Neural cell (in vitro differentiated cells): ENCODE measurements at regions not wholly inside any gene's neighbourhood (a gene's known extent, or its start where the extent isn't known, plus 50 kb on each side); places are given as distances from the start of the nearest gene placed in this dataset.

ENCODE experiments used
- H2AFZ ChIP-seq: fragments of 200-600, 300-800 bp; sonication (generic), shearing (Covaris generic); 2 replicates; pipeline ENCODE4 v1.6.0; 2014; ENCODE audit warnings: low read depth, mild to moderate bottlenecking, antibody characterized with exemption, low read length, moderate library complexity
- H3F3A ChIP-seq: fragments of 200-600 bp; shearing (Covaris generic); 2 replicates; pipeline ENCODE4 v1.6.1; 2016; ENCODE audit warnings: mild to moderate bottlenecking, moderate library complexity, mixed read lengths, antibody characterized with exemption, low read length; ENCODE audit not compliant: insufficient read depth, poor library complexity, severe bottlenecking
- H3K27ac ChIP-seq: fragments of 200-600, 300-800 bp; sonication (generic), shearing (Covaris generic); 2 replicates; pipeline ENCODE4 v1.5.1; 2014; ENCODE audit warnings: mild to moderate bottlenecking, low read length, moderate library complexity
- H3K27me3 ChIP-seq: fragments of 300-800, 200-600 bp; sonication (generic), shearing (Covaris generic); 2 replicates; pipeline ENCODE4 v1.6.0; 2014; ENCODE audit warnings: mild to moderate bottlenecking, low read depth, low read length, moderate library complexity; ENCODE audit not compliant: insufficient read depth
- H3K36me3 ChIP-seq: fragments of 300-800, 200-600 bp; sonication (generic), shearing (Covaris generic); 2 replicates; pipeline ENCODE4 v1.5.1; 2014; ENCODE audit warnings: mild to moderate bottlenecking, antibody characterized with exemption, low read length, moderate library complexity; ENCODE audit not compliant: insufficient read depth
- H3K4me2 ChIP-seq: fragments of 300-800, 200-600 bp; sonication (generic), shearing (Covaris generic); 2 replicates; pipeline ENCODE4 v1.6.0; 2014; ENCODE audit warnings: mild to moderate bottlenecking, low read length
- H3K4me3 ChIP-seq: fragments of 300-800, 200-600 bp; sonication (generic), shearing (Covaris generic); 2 replicates; pipeline ENCODE4 v1.5.1; 2014; ENCODE audit warnings: mild to moderate bottlenecking, low read length, moderate library complexity
- H3K79me2 ChIP-seq: fragments of 200-600 bp; shearing (Covaris generic); replicated peaks from 2 replicates; pipeline ENCODE4 v1.6.0; 2014; ENCODE audit warnings: mild to moderate bottlenecking, low read length, moderate library complexity; ENCODE audit not compliant: insufficient read depth
- H3K9ac ChIP-seq: fragments of 300-800, 200-600 bp; sonication (generic), shearing (Covaris generic); 2 replicates; pipeline ENCODE4 v1.6.1; 2016; ENCODE audit warnings: mild to moderate bottlenecking, low read length, mixed read lengths
- H3K9me2 ChIP-seq: fragments of 200-600 bp; shearing (Covaris generic); 2 replicates; pipeline ENCODE4 v1.6.1; 2016; ENCODE audit warnings: mild to moderate bottlenecking, low read length, mixed read lengths; ENCODE audit not compliant: insufficient read depth
- H3K9me3 ChIP-seq: fragments of 200-600, 300-800 bp; sonication (generic), shearing (Covaris generic); 2 replicates; pipeline ENCODE4 v1.6.1; 2016; ENCODE audit warnings: mild to moderate bottlenecking, mixed run types, low read length, moderate library complexity, mixed read lengths
- H4K20me1 ChIP-seq: fragments of 200-600 bp; shearing (Covaris generic); 2 replicates; pipeline ENCODE4 v1.6.1; 2016; ENCODE audit warnings: mild to moderate bottlenecking, mixed run types; ENCODE audit not compliant: insufficient read depth
- EZH2 ChIP-seq: fragments of 200-600, 300-800 bp; shearing (Covaris generic), sonication (generic); IDR thresholded peaks from 2 replicates; pipeline ENCODE4 v1.6.1; 2014; ENCODE audit warnings: antibody characterized with exemption, low read length, borderline replicate concordance, mild to moderate bottlenecking; ENCODE audit not compliant: insufficient read depth, poor library complexity, severe bottlenecking
- MXI1 ChIP-seq: fragments of 450-650 bp; conservative IDR thresholded peaks from 2 replicates; pipeline ENCODE4 v1.6.1; 2014; ENCODE audit warnings: antibody characterized with exemption, mild to moderate bottlenecking; ENCODE audit not compliant: poor library complexity, severe bottlenecking
- POLR2AphosphoS5 ChIP-seq: IDR thresholded peaks from 2 replicates; pipeline ENCODE4 v1.6.1; 2012
- RAD21 ChIP-seq: fragments of 450-650 bp; conservative IDR thresholded peaks from 2 replicates; pipeline ENCODE4 v1.6.1; 2014; ENCODE audit warnings: antibody characterized with exemption, mild to moderate bottlenecking, moderate library complexity
- SMC3 ChIP-seq: fragments of 450-650 bp; conservative IDR thresholded peaks from 2 replicates; pipeline ENCODE4 v1.6.1; 2014; ENCODE audit warnings: antibody characterized with exemption, mild to moderate bottlenecking, moderate library complexity; ENCODE audit not compliant: poor library complexity
- TAF1 ChIP-seq: IDR thresholded peaks from 2 replicates; pipeline ENCODE4 v1.6.1; 2012; ENCODE audit warnings: low read depth
- TF ChIP-seq, protein P1 (sequence below): fragments of 450-650 bp; IDR thresholded peaks from 2 replicates; pipeline ENCODE4 v1.5.1; 2014; ENCODE audit warnings: antibody characterized with exemption, mild to moderate bottlenecking, moderate library complexity; ENCODE audit not compliant: poor library complexity, severe bottlenecking
- TF ChIP-seq, protein P2 (sequence below): IDR thresholded peaks from 2 replicates; pipeline ENCODE4 v1.6.1; 2012; ENCODE audit warnings: borderline replicate concordance

DNA sequence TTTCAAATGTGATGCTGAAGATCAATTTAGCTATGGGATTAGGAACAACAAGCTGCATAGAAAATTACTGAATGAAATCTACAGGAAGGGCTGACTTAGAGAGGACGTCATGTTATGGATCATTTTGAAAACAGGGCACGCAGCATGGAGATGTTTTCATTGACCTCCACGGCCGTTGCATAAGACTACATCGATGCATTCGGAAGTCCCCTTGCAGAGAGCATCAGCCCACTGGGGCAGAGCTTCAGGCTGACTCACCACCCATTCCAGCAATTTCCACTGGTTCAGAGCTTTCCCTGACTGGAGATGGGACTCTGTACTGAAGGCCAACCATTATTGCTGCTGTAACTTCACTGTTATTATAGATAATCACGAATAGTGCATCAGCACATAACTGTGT lies 305.3 kb downstream of the IRS2 start:
- no peak overlapping the region for H2AFZ ChIP-seq
- H3K9me3 ChIP-seq, result no peaks in the 10 kb centered on the region
- no peaks in the 10 kb centered on the region for H4K20me1 ChIP-seq
- H3K4me2 ChIP-seq, result no peak overlapping the region
- no peaks in the 10 kb centered on the region for H3K27me3 ChIP-seq
- H3K36me3 ChIP-seq, result no peaks in the 10 kb centered on the region
- no peak overlapping the region for H3K4me3 ChIP-seq
- H3K9ac ChIP-seq, result no peak overlapping the region
- peak overlapping the region; percentile 43 for H3K27ac ChIP-seq
- no peaks in the 10 kb centered on the region for H3F3A ChIP-seq
- TF ChIP-seq, protein P1, sequence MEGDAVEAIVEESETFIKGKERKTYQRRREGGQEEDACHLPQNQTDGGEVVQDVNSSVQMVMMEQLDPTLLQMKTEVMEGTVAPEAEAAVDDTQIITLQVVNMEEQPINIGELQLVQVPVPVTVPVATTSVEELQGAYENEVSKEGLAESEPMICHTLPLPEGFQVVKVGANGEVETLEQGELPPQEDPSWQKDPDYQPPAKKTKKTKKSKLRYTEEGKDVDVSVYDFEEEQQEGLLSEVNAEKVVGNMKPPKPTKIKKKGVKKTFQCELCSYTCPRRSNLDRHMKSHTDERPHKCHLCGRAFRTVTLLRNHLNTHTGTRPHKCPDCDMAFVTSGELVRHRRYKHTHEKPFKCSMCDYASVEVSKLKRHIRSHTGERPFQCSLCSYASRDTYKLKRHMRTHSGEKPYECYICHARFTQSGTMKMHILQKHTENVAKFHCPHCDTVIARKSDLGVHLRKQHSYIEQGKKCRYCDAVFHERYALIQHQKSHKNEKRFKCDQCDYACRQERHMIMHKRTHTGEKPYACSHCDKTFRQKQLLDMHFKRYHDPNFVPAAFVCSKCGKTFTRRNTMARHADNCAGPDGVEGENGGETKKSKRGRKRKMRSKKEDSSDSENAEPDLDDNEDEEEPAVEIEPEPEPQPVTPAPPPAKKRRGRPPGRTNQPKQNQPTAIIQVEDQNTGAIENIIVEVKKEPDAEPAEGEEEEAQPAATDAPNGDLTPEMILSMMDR, result no peak
- TF ChIP-seq EZH2 (no peak), SMC3 (no peak), MXI1 (no peak), TAF1 (no peak), POLR2AphosphoS5 (no peak)
- TF ChIP-seq, protein P2, sequence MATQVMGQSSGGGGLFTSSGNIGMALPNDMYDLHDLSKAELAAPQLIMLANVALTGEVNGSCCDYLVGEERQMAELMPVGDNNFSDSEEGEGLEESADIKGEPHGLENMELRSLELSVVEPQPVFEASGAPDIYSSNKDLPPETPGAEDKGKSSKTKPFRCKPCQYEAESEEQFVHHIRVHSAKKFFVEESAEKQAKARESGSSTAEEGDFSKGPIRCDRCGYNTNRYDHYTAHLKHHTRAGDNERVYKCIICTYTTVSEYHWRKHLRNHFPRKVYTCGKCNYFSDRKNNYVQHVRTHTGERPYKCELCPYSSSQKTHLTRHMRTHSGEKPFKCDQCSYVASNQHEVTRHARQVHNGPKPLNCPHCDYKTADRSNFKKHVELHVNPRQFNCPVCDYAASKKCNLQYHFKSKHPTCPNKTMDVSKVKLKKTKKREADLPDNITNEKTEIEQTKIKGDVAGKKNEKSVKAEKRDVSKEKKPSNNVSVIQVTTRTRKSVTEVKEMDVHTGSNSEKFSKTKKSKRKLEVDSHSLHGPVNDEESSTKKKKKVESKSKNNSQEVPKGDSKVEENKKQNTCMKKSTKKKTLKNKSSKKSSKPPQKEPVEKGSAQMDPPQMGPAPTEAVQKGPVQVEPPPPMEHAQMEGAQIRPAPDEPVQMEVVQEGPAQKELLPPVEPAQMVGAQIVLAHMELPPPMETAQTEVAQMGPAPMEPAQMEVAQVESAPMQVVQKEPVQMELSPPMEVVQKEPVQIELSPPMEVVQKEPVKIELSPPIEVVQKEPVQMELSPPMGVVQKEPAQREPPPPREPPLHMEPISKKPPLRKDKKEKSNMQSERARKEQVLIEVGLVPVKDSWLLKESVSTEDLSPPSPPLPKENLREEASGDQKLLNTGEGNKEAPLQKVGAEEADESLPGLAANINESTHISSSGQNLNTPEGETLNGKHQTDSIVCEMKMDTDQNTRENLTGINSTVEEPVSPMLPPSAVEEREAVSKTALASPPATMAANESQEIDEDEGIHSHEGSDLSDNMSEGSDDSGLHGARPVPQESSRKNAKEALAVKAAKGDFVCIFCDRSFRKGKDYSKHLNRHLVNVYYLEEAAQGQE, result no peak
- no peaks in the 10 kb centered on the region for H3K79me2 ChIP-seq
- no peaks in the 10 kb centered on the region for H3K9me2 ChIP-seq

DNA sequence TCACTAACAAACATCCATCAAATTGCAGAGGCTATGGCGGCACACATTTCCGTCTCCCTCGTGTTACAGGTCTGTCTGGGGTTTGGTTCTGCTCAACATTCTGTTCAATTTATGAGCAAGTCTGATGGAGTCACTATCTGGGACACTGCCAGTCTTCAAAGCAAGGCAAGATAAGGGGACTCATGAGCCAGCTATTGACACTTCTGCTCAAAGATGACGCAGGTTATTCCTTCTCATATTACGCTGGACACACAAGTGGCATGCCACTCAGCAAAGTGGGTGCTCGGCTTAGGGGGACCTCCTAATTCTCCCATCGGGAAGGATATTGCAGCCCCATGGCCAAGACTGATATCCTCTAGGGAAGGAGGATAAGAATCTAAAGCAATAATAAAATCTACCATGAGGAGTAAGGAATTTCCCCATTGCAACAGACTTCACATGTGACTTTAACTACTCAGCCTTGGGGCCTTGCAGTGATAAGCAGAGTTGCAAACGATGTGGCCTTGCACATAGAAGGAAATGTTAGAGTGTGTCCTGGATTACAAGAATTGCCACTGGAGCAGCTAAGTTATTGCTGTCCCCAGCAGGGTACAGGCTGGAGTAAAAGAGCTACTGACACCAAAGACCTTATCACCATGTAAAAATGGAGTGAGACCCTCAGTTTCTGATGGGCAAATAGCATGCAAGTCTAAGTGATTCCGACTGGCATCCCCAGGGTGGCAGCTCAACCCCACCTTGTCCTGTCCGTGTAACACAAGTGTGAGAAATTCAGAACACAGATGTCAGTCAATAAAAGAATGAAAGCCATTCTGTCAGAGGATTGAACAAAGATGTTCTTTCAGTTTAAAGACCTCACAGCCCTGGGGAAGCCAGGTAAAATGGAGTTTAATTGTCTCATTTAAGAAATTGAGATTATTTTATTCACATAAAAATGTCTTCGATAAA lies 306.1 kb downstream of the IRS2 start:
- no peak overlapping the region for H3K9ac ChIP-seq
- no peaks in the 10 kb centered on the region for H3K36me3 ChIP-seq
- H3K4me3 ChIP-seq, result no peak overlapping the region
- no peaks in the 10 kb centered on the region for H3K79me2 ChIP-seq
- H2AFZ ChIP-seq, result no peak overlapping the region
- TF ChIP-seq RAD21, result peak; percentile 13
- no peak for TF ChIP-seq SMC3
- no peak overlapping the region for H3K4me2 ChIP-seq
- H4K20me1 ChIP-seq, result no peaks in the 10 kb centered on the region
- H3K9me3 ChIP-seq, result no peaks in the 10 kb centered on the region
- no peaks in the 10 kb centered on the region for H3K27me3 ChIP-seq
- H3K9me2 ChIP-seq, result no peaks in the 10 kb centered on the region
- peak overlapping the region; percentile 43 for H3K27ac ChIP-seq
- H3F3A ChIP-seq, result no peaks in the 10 kb centered on the region
